GM18511 (cell line): ENCODE measurements at regions not wholly inside any gene's neighbourhood (a gene's known extent, or its start where the extent isn't known, plus 50 kb on each side); places are given as distances from the start of the nearest gene placed in this dataset.
"Not testable (repeated sequence)": the region's sequence is repeated elsewhere in the genome, so short reads cannot be mapped to it uniquely, and the experiment has no call there.

Experiments
- ATAC-seq: cut with Tn5 transposase; IDR thresholded peaks from one replicate; pipeline ENCODE4 v1.9.1; 2021; ENCODE audit warnings: mild to moderate bottlenecking, moderate library complexity; ENCODE audit not compliant: unreplicated experiment

DNA sequence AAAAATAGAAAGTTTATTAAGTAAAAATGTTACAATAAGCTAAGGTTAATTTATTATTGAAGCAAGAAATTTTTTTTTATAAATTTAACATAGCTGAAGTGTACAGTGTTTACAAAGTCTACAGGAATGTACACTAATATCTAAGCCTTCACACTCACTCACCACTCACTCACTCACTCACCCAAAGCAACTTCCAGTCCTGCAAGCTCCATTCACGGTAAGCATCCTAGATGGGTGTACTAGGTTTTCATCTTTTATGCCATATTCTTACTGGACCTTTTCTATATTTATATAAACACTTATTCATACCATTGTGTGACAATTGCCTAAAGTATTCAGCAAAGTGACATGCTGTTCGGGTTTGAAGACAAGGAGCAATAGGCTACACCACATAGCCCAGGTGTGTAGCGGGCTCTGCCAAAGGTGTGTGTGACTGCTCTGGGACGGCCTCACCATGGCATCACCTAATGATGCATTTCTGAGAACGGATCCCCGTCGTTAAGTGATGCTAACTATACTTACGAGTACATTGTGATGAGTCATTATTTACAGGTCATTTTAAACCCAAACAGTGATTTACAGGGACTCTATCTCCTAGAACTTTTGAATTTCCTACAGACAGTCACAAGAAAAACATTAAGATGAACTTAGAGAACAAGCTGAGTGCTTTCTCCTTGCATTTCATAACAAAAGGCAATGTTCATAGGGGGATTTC is 76.3 kb upstream of the ID2 start:
- ATAC-seq = no peak

DNA sequence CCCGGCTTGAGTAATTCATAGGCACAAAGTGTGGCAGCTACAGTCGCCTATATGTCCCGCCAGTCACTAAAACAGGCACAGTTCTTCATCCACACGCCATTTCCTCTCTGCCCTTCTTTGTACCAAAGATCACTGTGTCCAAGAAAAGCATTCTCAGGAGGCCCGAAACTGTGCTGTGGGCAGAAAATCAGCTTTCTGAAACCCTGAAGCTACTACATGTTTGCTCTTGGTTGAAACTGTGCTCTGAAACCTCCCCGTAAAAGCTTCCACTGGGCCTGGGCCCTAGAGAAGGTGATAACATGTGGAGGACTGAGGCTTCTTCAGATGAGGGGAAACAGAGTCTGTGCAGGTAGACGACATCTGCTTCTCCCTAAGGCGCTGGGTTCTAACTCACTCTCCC is 75.6 kb upstream of the ID2 start:
- ATAC-seq = peak; percentile 93

DNA sequence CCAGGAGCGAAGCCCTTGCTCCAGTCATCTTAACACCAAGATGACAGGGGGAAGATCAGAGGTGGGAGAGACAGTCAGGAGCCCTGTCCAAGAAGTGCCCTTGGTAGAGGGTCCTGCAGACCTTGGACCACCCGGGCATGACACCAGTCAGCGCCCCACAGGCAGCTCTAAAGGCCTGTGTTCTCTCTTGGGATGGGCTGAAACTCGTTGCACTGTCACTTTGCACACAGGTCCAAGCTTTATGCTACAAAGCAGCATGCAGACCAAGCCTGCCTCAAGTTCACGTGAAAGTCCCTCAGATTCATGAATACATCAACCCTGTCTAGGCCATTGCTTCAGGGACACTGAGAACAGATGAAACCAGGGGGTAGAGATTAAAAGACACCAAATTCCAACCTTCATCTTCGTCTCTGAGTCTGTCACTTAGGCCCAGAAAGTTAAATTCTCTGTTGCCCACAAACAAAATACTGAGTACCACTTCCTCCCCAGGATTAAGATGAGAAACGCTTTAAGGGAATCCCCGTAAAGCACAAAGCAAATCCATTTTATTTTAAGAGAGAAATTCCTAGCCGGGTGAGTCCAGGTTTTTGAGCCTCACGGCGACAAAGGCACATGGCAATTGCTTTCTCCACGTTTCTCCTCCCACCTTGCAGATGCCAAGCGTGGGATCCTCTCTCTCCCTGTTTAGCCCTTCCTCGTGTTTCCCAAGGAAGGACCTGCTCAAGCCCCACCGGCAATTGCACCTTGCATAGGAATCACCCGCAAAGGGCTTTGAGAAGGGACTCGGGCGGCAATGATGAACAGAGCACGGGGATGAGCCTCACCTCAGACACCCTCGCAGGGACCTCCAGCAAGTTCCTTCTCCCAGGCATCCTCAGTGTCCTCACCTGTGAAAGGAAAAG is 75.0 kb upstream of the ID2 start:
- peak; percentile 22 for ATAC-seq

DNA sequence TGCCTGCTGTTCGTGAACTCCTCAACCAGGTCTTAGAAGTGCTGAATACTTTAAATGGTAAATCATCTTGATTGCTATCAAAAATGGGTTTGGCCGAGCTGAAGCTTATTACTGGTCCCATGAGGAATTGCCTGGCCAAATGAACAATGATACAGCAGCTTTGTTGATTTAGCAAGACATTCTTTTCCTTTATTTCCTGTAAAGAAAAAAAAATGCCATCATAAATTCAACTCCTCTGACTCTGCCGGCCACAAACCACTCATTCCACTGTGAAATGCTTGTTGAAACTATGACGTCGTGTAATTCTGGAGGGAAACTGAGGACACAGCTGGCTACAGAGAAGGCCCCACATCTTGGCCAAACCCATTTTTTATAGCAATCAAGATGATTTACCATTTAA is 74.2 kb upstream of the ID2 start:
- no peak for ATAC-seq

DNA sequence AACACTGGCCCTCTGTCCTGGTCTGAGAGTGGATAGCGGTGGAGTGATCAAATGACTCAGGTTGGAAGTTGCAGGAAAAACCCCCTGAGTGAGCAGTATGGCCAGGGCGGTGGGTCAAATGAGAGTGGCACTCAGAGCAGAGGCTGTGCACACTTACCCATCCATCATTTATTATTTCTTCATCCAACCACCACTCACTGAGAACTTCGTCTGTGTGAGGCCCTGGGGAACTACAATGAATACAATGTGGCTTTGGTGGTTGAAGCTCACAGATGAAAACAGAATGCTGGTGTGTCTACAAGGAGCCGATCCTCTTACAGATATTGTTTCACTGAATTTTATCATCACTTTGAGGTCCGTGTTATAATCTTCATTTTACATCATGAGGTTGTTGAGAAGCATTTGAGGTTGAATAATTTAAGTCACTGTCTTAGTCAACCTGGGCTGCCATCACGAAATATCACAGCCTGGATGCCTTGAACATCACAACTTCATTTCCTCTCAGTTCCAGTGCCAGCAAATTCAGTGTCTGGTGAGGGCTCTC is 73.4 kb upstream of the ID2 start:
- peak; percentile 41 for ATAC-seq

DNA sequence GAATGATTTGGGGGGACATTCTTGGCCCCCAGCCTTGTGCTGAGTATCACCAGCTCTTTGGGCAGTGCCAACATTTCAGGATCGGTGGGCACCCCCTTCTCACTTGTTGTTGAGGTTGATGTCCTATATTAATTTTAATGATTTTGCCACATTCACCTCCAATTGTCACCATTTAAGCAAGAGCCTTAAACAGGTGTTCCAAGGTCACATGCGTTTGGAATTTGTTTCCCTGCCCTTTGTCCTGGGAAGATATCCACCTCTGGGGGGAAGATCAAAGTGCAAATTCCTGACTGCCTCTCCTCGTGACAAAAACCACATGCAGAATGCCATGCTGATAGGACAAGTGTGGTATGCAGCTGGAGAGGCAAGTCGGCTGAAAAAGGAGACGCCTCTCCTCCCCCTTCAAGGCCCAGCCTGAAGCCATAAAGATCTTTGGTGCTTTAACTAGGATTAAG is 72.5 kb upstream of the ID2 start:
- ATAC-seq = no peak

DNA sequence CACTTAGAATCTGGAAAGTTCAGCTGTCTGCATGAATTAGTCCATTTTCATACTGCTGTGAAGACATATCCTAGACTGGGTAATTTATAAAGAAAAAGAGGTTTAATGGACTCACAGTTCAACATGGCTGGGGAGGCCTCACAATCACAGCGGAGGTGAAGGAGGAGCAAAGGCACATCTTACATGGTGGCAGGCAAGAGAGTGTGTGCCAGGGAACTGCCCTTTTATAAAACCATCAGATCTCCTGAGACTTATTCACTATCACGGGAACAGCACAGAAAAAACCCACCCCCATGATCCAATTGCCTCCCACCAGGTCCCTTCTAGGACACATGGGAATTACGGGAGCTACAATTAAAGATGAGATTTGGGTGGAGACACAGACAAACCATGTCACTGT is 71.1 kb upstream of the ID2 start:
- not testable (repeated sequence) for ATAC-seq

DNA sequence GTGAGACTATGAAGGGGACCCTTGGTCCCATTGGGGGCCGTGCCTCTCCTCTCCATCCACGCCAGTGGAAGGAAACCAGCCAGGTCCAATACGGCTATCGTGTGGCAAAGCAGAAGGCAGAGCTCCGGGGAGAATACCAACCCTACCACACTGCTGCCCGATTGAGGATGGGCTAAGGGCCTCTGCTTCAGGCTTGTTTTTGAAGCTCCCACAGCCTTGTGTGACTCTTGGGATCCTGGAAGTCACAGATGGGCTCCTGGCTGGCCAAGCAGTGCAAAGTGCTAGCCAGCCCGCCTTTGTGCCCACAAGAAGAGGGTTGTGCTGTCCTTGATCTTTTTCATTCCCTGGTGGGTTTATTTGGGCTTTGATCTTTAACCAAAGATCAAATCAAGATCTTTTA is 70.6 kb upstream of the ID2 start:
- ATAC-seq = no peak

DNA sequence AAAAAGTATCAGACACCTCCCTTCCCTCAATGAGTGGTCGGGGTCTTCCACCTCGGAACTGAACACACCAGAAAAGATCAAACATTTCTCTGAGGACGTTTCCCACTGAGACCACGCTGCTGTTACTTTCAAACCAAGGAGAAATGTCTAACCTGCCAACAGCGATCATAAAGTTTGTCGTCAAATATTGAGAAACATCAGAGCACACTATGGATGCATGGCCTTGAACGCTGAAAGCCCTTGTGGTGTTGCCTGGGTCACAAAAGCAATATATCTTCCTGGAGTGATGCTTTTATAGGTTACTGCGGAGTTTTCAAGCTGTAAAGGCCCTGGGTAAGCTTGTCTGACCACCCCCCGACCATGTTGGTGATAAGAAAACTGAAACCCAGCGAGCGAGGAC is 70.2 kb upstream of the ID2 start:
- ATAC-seq = no peak

DNA sequence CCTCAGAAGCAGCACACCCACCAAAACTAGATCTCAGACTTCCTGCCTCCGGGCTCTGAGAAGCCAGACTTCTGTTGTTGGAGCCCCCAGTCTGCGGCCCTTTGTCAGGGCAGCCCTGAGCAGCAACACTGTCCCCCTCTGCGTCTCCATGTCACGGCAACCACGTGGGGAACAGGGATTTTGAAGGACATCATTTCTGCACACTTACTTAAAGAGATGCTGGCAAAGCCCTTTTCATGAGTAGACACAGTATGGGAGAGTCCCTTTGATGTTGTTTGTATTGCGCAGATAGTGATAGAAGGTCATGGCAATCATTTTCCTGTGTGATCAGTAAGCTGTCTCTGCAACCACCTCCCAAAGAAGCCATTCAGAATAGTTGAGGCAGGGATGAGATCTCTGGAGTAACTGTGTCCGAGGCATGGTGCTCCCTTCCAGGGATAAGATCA is 69.1 kb upstream of the ID2 start:
- no peak for ATAC-seq

DNA sequence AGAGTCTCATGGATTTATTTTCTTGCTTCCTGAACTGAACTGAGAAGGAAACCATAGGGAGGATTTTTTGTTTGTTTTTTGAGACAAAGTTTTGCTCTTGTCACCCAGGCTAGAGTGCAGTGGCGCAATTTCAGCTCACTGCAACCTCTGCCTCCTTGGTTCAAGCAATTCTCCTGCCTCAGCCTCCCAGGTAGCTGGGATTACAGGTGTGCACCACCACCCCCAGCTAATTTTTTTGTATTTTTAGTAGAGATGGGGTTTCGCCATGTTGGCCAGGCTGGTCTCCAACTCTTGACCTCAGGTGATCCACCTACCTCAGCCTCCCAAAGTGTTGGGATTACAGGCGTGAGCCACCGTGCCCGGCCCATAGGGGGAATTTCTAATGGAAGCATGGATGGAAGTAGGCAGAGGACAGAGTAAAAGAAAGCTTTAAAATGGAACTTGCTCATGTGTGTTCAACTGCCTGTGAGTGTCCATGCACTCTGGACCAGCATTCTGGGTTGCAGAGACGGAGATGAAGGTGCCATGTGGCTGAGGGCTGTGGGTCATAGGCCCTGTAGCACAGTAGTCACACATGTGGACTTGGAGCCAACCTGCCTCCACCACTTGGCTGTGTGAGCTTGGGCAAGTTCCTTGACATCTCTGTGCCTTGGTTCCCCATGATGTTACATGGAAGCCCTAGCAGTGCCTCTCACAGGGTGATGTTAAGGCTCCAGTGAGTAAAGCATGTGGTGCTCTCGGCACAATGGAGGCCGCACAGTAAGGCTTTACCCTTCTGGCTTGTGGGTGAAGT is 68.5 kb upstream of the ID2 start:
- ATAC-seq = not testable (repeated sequence)

DNA sequence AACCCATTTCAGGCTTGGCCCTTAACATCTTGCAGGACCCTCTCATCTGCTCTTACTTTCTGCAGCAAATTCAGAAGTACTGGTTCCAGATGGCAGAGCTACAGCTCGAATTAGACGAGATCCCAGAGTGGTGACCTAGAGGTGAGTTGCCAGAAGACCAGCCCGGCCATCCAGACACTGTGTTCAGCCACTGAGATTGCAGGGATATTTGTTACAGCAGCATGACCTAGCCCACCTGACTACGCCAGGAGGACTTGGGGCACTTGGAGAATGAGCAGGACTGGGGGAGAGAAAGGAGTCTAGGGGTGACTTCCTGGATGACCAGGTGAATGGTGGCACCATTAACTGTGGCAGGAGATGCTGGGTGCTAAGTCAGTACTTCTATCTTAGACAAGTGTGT is 67.2 kb upstream of the ID2 start:
- ATAC-seq = no peak

DNA sequence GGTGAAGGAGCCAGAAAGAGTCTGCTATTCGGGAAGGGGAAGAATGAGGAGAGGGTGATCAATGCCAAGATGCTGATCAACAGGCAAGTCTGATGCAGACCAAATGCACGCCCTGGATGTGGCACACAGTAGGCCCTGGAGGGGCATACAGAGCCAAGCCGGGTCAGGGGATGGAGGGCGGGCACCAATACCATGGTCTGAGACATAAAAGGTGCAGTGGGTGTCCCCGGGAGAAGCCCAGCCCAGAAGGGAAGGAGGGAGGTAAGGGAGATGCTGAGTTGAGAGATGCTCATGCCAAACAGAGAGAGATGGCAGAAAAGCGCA is 66.6 kb upstream of the ID2 start:
- no peak for ATAC-seq

DNA sequence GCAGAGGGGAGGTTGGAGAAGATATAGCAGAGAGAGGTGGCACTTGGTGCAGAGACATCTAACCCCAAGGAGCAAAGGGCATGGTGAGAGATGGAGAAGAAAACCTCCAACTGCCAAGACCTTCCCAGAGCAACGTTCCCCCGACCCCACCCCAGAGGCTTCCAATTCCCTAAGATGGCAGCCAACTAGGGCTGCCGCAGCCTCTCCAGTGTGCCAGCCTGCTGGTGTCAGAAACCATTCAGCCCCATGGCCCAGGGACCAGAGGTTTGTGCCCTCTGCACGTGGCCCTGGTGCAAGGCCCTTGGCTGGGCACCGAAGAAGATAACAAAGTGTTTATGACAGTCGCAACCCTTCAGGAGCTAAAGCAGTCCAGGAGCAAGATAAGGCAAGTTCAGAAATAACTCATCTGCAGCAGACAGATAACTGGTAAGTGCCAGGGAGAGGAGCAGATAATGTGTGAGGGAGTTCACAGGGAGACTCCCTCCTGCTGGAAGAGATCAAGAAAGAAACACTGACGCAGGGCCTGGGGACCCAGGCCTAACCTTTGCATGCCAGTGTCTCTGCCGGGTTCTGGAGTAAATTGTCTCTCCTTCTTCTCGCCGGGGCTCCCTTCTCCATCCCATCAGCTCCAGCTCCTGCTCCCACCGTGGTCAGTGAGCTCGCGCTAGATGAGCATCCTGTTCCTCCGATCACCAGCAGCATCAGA is 66.1 kb upstream of the ID2 start:
- ATAC-seq = no peak

DNA sequence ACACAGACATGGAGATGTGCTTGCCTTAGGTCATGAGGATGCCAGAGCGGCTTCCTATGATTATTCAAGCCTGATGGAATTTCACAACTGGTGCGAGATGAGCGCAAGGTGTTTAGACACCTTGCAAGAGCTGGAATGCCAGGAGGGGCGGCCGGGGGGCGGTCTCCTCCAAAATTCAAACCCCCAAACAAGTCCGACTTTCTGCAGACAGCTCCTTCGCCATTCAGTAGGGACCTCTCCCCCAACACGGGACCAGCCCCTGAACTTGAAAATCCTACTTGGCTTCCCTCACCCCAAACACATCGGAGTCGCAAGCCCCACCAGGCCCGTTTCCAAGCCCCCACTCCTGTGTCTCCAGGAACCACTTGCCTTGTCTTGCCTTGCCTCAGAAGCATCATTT is 64.8 kb upstream of the ID2 start:
- no peak for ATAC-seq

DNA sequence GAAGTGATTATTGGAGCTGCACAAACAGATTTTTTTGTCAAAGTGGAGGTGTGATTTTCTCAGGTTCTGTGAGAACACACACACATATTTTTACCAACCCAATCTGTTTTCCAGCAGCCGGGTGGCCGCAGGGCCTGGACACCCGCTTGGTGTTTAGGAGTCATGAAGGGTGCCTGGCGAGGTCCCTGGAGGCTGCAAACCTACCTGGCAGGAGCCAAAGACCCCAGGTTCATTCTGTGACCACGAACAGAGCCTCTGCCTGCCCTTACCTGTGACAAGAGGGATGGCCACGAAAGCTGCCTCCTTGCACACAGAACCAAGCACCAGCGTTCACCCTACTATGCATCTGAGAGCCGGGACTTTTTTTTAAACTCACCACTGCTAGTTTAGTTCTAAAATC is 64.3 kb upstream of the ID2 start:
- no peak for ATAC-seq

DNA sequence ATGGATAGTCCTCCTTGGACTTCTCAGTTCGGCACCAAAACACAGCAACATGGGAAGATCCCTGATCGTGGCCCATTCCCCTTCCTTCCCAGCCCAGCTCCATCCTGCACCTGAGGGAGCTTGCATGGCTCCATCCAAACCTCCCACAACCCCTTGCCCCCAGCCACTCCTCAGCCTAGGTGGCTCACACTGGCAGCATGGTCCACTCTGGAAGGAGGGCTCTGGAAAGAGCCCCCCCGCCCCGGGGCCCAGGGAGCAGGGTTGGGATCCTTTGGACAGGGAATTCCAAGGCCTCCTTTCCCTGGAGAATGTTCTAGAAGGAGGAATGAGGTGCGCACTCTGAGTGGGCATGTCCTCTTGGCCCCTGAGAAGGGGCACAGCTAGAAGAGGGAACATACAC is 62.8 kb upstream of the ID2 start:
- ATAC-seq = no peak

DNA sequence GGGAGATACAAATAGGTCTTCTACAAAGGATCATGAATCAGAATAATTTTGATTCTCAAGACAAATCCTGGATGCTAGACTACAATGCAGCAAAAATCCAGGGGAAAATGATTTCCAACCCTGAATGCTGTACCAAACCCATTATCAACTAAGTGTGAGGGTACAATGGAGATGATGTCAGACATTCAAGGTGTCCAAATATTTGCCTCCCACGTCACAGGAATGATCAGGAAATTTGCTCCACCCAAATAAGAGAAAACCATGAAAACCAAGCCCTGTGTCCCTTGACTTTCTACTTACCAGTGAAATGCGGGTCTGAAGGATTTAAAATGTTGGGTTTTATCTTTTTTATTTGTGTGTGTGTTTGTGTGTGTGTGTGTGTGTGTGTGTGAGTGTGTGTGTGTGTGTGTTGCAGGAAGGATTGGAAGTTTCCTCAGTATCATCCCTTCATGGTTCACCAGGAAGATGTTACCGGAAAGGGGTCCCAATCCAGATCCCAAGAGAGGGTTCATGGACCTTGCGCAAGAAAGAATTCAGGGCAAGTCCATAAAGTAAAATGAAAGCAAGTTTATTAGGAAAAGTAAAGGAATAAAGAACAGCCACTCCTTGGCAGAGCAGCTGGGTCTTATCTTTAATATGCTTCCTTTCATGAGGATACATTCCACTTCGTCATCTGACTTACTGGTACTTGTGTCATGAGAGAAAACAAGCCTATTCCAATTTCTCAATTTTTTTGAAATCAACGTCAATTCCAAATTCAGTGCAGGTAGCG is 61.1 kb upstream of the ID2 start:
- ATAC-seq = no peak

DNA sequence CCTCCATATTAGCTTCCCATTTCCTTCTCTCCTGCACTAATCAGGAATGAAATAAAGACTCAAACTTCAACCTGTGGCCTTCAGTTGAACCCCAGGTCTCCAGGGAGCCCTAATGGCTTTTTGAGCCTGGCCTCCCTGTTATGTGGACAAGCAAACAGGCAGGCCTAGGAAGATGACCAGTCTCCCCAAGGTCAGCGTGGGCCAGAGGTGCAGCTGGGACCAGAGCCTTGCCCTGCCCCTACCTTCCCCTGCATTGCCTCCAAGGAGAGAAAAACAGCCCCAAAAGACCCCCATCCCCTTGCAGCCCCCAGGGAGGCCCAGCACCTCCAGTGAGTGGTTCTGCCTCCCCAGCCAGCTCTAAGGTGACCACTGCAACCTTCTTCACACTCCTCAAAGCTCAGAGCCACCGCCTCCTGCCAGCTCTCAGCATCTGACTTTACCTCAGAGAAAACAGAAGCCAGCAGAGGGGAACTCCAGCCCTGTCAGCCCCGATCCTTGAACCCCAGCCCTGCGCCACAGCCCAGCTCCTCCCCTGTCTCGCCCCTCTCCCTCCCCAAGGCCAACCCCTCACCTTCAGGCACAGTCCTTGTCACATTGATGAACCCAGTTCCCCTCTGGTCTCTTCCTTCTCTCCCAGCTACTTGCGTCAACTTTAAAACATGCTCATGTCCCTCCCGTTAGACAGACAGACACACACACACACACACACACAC is 59.5 kb upstream of the ID2 start:
- ATAC-seq = no peak
